ENCODE measurements at regions not wholly inside any gene's neighbourhood (a gene's known extent, or its start where the extent isn't known, plus 50 kb on each side); places are given as distances from the start of the nearest gene placed in this dataset.
"Not testable (repeated sequence)": the region's sequence is repeated elsewhere in the genome, so short reads cannot be mapped to it uniquely, and the experiment has no call there.

- DNase-seq, result no peak
Measured at GRCh38 chr9:89674667-89675057, 69.8 kb downstream of the GADD45G start.

GRCh38 chr9:89675058-89675742 is 70.4 kb downstream of the GADD45G start:
- DNase-seq, result no peak

- DNase-seq, result no peak
Measured at GRCh38 chr9:89676281-89676680, 71.5 kb downstream of the GADD45G start.

- DNase-seq, result no peak
Measured at GRCh38 chr9:89677702-89678395, 73.0 kb downstream of the GADD45G start.

DNA sequence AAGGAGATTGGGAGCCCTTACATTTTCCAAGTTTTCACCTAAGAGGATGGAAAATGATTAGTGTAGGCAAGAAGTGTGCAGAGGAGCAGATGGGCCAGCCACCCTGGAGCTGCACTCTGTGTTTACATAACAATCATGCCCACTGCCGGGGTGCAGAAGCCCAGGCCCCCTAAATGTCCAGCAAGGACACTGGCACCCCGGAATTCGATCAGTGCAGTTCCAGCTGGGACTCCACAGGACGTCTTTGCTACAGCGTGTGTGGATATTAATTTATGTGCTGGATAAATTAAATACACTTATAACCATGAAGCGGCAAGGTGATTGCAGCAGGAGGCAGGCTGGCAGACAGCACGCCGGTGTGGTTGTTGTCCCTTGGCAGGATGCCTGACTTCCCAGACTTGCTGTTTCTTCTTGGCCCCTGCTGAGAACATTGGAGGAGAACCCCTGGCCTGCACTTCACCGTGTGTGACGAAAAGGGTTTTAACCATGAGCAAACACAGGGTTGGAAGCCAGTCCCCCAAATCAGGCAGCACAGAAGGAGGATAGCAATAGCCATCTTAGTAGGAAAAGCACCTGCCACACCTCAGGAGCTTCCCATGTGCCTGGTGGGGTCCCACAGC is 73.7 kb downstream of the GADD45G start:
- DNase-seq, result no peak

- no peak for DNase-seq
Measured at GRCh38 chr9:89679016-89679415, 74.2 kb downstream of the GADD45G start.

DNA sequence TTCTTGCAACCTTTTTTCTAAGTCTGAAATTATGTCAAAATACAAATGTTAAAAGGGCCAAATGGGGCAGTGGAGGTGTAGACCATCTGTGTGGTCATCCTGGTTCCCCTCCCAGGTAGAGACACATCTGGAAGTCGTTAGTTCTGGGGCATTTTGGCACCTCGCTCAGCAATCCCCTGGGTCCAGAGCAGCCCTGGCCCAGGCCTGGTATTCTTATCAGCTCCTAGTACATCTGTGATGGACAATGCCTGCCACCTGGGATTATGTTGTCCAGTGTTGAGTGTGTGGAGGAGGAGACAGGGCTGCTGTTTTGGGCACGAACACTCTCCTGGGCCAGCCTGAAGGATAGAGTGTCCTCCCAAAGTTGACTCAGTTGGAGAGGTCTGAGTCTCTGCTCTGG is 74.8 kb downstream of the GADD45G start:
- DNase-seq, result no peak

DNA sequence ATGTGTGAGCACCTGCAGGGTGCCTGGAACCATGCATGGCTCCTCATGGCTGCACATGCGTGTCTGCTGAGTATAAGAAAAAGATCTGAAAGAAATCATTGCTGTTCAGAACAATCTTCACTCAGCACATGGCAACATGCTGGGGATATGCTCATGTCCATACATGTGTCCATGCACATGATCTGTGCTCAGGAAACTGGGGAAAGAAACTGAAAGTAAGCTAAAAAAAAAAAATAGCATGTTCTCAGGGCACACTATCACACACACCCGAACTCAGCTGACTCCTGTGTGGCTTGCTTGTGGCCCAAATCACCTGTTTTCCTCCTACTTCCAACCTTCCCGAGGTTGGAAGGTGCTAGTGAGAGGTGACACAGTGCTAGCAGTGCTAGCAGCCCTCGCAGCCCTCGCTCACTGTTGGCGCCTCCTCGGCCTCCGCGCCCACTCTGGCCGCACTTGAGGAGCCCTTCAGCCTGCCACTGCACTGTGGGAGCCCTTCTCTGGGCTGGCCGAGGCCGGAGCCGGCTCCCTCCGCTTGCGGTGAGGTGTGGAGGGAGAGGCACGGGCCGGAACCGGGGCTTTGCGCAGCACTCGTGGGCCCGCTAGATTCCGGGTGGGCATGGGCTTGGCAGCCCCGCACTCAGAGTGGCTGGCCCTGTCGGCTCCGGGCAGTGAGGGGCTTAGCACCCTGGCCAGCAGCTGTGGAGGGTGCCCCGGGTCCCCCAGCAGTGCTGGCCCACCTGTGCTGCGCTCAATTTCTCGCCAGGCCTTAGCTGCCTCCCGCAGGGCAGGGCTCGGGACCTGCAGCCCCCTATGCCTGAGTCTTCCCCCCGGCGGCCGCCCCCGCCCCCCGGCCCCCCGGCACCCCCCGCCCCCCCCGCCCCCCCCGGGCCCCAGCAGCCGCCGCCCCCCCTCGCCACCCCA is 76.0 kb downstream of the GADD45G start:
- no peak for DNase-seq

DNA sequence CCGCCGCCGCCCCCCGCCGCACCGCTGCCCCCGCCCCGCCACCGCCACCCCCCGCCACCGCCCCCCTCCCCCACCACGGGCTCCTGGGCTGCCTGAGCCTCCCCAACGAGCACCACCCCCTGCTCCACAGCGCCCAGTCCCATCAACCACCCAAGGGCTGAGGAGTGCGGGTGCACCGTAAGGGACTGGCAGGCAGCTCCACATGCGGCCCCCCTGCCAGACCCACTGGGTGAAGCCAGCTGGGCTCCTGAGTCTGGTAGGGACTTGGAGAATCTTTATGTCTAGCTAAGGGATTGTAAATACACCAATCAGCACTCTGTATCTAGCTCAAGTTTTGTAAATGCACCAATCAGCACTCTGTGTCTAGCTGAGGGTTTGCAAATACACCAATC is 76.7 kb downstream of the GADD45G start:
- DNase-seq, result not testable (repeated sequence)

- no peak for DNase-seq
Measured at GRCh38 chr9:89683626-89684025, 78.8 kb downstream of the GADD45G start.

DNA sequence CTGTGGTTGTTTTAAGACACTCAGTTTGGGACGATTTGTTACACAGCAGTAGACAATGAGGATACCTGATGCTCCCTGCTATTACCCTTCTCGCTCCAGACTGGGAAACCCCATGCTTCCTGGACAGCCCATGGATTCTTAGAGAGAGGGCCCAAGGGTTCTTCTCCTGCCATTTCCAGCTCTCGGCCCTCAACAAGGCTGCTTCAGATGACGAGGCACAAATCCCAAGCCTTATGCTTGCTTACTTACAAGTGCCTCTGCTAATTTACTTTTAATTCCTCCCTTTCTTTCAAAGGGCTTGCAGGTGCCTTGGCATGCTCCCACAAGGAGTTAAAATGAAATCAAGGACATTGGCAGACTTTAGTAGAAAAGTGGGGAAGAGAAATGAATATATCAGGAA is 79.4 kb downstream of the GADD45G start:
- no peak for DNase-seq

GRCh38 chr9:89684912-89685636 is 80.3 kb downstream of the GADD45G start:
- DNase-seq, result no peak

GRCh38 chr9:89685698-89686097 is 80.9 kb downstream of the GADD45G start:
- DNase-seq, result no peak

DNA sequence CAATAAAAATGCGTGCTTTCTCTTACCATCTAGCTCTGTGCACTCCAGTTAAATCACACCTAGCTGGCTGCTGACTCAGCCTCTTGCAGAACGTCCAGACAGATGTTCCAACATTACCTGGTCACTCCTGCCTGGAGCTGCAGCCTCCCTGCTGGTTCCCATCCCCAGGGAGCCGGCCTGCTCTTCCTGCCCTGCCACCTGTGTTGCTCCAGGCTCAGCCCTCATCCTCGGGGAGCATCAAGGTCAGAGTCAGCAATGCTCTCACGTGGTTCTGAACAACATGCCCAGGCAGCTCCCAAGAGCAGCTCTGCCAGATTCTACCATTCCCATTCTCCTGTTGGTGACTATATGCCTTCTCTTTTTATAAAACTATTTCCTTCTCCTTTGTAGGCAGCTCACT is 81.3 kb downstream of the GADD45G start:
- no peak for DNase-seq

DNA sequence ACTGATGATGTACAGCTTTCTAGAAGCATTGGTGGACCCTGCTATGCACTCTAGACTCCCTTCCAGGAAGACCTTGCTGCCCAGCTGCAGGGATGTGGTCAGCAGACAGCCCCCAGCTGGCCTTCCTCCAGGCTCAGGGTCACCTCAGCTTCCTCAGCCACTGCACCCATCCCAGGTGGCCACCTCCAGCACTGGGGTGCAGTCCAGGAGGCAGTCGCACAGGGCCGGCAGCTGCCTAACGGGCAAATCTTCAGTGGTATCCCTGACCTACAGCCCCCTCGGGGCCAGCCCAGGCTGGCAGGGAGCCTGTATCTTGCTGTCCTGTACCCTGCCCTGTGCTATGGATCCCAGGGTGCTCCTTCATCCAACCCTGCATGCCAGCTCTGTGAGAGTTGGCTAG is 81.8 kb downstream of the GADD45G start:
- no peak for DNase-seq

DNA sequence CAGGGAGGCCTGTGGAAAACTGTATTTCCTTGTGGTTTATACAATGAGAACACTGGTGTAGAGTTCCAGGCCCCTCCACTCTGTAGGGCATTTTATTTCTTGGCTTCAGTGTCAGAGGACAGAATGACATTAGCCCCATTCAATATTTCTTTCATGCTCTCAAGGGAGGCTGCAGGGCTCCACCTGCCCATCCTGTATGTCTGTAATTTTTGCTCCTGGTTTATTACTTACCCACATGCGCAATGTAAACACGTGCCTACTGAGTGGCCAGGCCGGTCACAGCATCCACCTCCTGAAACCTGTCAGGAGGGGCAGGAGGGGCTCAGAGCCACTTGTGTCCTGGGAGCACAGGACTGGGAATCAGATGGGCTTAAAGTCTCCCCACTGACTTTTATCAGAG is 82.4 kb downstream of the GADD45G start:
- DNase-seq, result no peak

- no peak for DNase-seq
Measured at GRCh38 chr9:89687848-89688247, 83.0 kb downstream of the GADD45G start.

- not testable (repeated sequence) for DNase-seq
Measured at GRCh38 chr9:89689321-89689720, 84.5 kb downstream of the GADD45G start.

GRCh38 chr9:89690334-89690912 is 85.6 kb downstream of the GADD45G start:
- DNase-seq, result no peak

DNA sequence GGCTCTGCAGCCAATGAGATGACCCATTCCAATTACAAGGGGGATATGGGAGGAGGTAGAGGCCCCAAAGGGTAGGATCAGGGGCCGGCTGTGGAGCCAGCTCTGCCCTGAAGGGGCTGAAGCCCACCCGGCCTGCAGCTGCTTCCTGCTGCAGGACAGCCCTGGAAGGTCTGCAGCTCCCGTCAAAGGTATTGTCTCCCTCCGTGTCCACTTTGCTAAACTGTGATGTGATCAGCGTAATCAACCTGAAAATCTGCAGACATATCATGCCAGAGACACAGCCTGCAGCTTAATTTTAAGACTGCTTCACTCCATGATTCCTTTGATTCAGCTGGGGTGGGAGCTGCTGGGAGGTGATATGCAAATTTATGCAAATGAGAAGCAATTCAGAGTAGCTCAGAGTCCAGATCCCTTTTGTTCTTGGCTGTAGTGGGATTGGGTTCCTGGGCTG is 90.7 kb downstream of the GADD45G start:
- no peak for DNase-seq

DNA sequence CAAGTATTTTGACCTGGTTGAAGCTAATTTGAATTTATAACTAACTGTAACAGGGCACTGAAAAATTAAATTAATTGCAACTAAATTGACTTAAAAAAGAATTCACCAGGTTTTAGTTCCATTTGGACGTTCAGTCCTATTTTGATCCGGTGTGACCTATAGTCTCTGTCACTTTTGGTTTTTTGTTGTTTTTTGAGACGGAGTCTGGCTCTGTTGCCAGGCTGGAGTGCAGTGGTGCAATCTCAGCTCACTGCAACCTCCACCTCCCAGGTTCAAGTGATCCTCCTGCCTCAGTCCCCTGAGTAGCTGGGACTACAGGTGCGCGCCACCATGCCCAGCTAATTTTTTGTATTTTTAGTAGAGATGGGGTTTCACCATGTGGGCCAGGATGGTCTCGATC is 91.2 kb downstream of the GADD45G start:
- not testable (repeated sequence) for DNase-seq

GRCh38 chr9:89696780-89697179 is 92.0 kb downstream of the GADD45G start:
- no peak for DNase-seq
